SK-N-SH (cell line): ENCODE measurements at regions not wholly inside any gene's neighbourhood (a gene's known extent, or its start where the extent isn't known, plus 50 kb on each side); places are given as distances from the start of the nearest gene placed in this dataset.

Source experiments
- CTCF ChIA-PET: fragments of 300-600, 350-600 bp; formaldehyde crosslinking; extraction: SDS; loops from one replicate; lab custom pipeline; 2021; lab: Yijun Ruan, JAX
- POLR2A ChIA-PET: fragments of 350-600 bp; sonication (Branson Sonifier 250); formaldehyde crosslinking; extraction: SDS; loops from one replicate; lab custom pipeline; 2020; ENCODE audit warnings: antibody characterized with exemption, inconsistent platforms; lab: Yijun Ruan, JAX
- DNase-seq: peaks from one replicate; pipeline ENCODE4 v3.0.0; 2012
- H2AFZ ChIP-seq: fragments of 200-600 bp; sonication (generic); 2 replicates; pipeline ENCODE4 v1.8.1; 2016; ENCODE audit warnings: antibody characterized with exemption, mild to moderate bottlenecking, low read depth
- H3F3A ChIP-seq: fragments of 200-600 bp; sonication (generic); replicated peaks from 2 replicates; pipeline ENCODE3; 2016; ENCODE audit warnings: antibody characterized with exemption, mild to moderate bottlenecking; ENCODE audit not compliant: insufficient read depth
- H3K27ac ChIP-seq, 2 experiments: fragments of 200-500 bp in 1 of 2; fragments of 200-600 bp in 1 of 2; sonication (Bioruptor generic) in 1 of 2; sonication (generic), shearing (Covaris generic) in 1 of 2; 2 replicates each; pipeline versions ENCODE4 v1.5.1 to v1.6.1; 2014 to 2016; ENCODE audit warnings: low read depth in 2 of 2, inconsistent platforms in 1 of 2, low read length in 1 of 2, mild to moderate bottlenecking in 1 of 2, mixed read lengths in 1 of 2
- H3K27me3 ChIP-seq: fragments of 200-600 bp; sonication (generic), shearing (Covaris generic); 2 replicates; pipeline ENCODE4 v1.6.1; 2016; ENCODE audit warnings: mixed run types; ENCODE audit not compliant: insufficient read depth
- H3K36me3 ChIP-seq, 2 experiments: fragments of 200-500 bp in 1 of 2; fragments of 200-600 bp in 1 of 2; sonication (Bioruptor generic) in 1 of 2; sonication (generic) in 1 of 2; replicated peaks in 1 of 2; 2 replicates each; pipeline versions ENCODE3 to v1.5.1; 2014 to 2016; ENCODE audit warnings: low read length in 1 of 2, mild to moderate bottlenecking in 1 of 2; ENCODE audit not compliant: insufficient read depth in 2 of 2, control insufficient read depth in 1 of 2
- H3K4me1 ChIP-seq, 2 experiments: fragments of 200-500 bp in 1 of 2; fragments of 200-600 bp in 1 of 2; sonication (Bioruptor generic) in 1 of 2; sonication (generic), shearing (Covaris generic) in 1 of 2; 2 replicates each; pipeline versions ENCODE4 v1.5.1 to v1.6.1; 2014 to 2016; ENCODE audit warnings: low read depth in 1 of 2, low read length in 1 of 2, mixed run types in 1 of 2; ENCODE audit not compliant: insufficient read depth in 2 of 2, control insufficient read depth in 1 of 2
- H3K4me2 ChIP-seq: fragments of 200-600 bp; sonication (generic), shearing (Covaris generic); 2 replicates; pipeline ENCODE4 v1.6.1; 2017; ENCODE audit warnings: mixed run types
- H3K4me3 ChIP-seq, 2 experiments: fragments of 200-500 bp in 1 of 2; fragments of 200-600 bp in 1 of 2; sonication (Bioruptor generic) in 1 of 2; sonication (generic), shearing (Covaris generic) in 1 of 2; 2 replicates each; pipeline versions ENCODE4 v1.5.1 to v1.8.1; 2014 to 2016; ENCODE audit warnings: low read depth in 2 of 2, inconsistent platforms in 1 of 2, low read length in 1 of 2, mild to moderate bottlenecking in 1 of 2, mixed read lengths in 1 of 2, moderate library complexity in 1 of 2
- H3K79me2 ChIP-seq: fragments of 200-600 bp; sonication (generic); 2 replicates; pipeline ENCODE4 v1.8.1; 2017; ENCODE audit warnings: mild to moderate bottlenecking; ENCODE audit not compliant: insufficient read depth
- H3K9ac ChIP-seq: fragments of 200-600 bp; sonication (generic); 2 replicates; pipeline ENCODE4 v1.6.1; 2017; ENCODE audit warnings: mixed run types
- H3K9me2 ChIP-seq: fragments of 200-600 bp; sonication (generic); 2 replicates; pipeline ENCODE4 v1.6.1; 2017; ENCODE audit warnings: mixed run types
- H3K9me3 ChIP-seq: fragments of 200-600 bp; sonication (generic); 2 replicates; pipeline ENCODE4 v1.6.1; 2017; ENCODE audit warnings: mixed run types, mild to moderate bottlenecking, moderate library complexity
- H4K20me1 ChIP-seq: fragments of 200-600 bp; sonication (generic); 2 replicates; pipeline ENCODE4 v1.6.1; 2017; ENCODE audit warnings: mild to moderate bottlenecking, mixed run types; ENCODE audit not compliant: insufficient read depth
- CTCF ChIP-seq: fragments of 200-600 bp; sonication (generic); IDR thresholded peaks from 2 replicates; pipeline ENCODE4 v1.6.1; 2017; ENCODE audit warnings: antibody characterized with exemption, mild to moderate bottlenecking, moderate library complexity
- ELF1 ChIP-seq: IDR thresholded peaks from 2 replicates; pipeline ENCODE4 v1.4.0; 2012
- EZH2phosphoT487 ChIP-seq: fragments of 200-600 bp; sonication (generic); IDR thresholded peaks from 2 replicates; pipeline ENCODE4 v1.6.1; 2017; ENCODE audit warnings: low read depth, mixed run types, mild to moderate bottlenecking, antibody characterized with exemption, moderate library complexity, borderline replicate concordance
- FOSL2 ChIP-seq: IDR thresholded peaks from 2 replicates; pipeline ENCODE4 v1.4.0; 2012; ENCODE audit warnings: low read depth, mild to moderate bottlenecking, moderate library complexity, borderline replicate concordance
- FOXM1 ChIP-seq: IDR thresholded peaks from 2 replicates; pipeline ENCODE4 v1.4.0; 2012; ENCODE audit warnings: low read depth, mild to moderate bottlenecking
- PBX3 ChIP-seq: IDR thresholded peaks from 2 replicates; pipeline ENCODE4; 2012
- POLR2AphosphoS5 ChIP-seq: IDR thresholded peaks from 2 replicates; pipeline ENCODE4 v1.6.1; 2012; ENCODE audit warnings: low read depth, low read length
- RFX5 ChIP-seq: IDR thresholded peaks from 2 replicates; pipeline ENCODE4 v1.6.1; 2012; ENCODE audit warnings: mild to moderate bottlenecking, improper control_type of control experiment, low read length
- TAF1 ChIP-seq: IDR thresholded peaks from 2 replicates; pipeline ENCODE4 v1.6.1; 2012; ENCODE audit warnings: low read depth, mild to moderate bottlenecking, low read length, moderate library complexity, borderline replicate concordance
- TCF12 ChIP-seq: IDR thresholded peaks from 2 replicates; pipeline ENCODE4 v1.4.0; 2012
- TEAD4 ChIP-seq: IDR thresholded peaks from 2 replicates; pipeline ENCODE4 v1.4.0; 2012; ENCODE audit warnings: mild to moderate bottlenecking, borderline replicate concordance; ENCODE audit not compliant: insufficient read depth
- YY1 ChIP-seq: IDR thresholded peaks from 2 replicates; pipeline ENCODE4 v1.4.0; 2012; ENCODE audit warnings: low read depth, mild to moderate bottlenecking
- WGBS: methylation state at CpG from one replicate; pipeline ENCODE4 v1.1.6; 2017; ENCODE audit warnings: low lambda C conversion rate; 5-methylcytosine and 5-hydroxymethylcytosine counted together

GRCh38 chr4:96531836-96532235 is 691.9 kb downstream of the PDHA2 start:
- Histone ChIP-seq H3K36me3 (no peaks in the 10 kb centered on the region), H3K9me3 (no peaks in the 10 kb centered on the region), H3K4me2 (no peak overlapping the region)
- TF ChIP-seq TCF12: no peak
- TF ChIP-seq TEAD4: no peak
- no peak for TF ChIP-seq CTCF
- no peak for TF ChIP-seq FOSL2
- no peak for TF ChIP-seq RFX5
- no peak for TF ChIP-seq EZH2phosphoT487
- no peak for TF ChIP-seq TAF1
- TF ChIP-seq POLR2AphosphoS5: no peak
- TF ChIP-seq PBX3: no peak
- TF ChIP-seq, all 33 proteins: peak for 0
- H3K9ac ChIP-seq: no peak overlapping the region
- DNase-seq: no peak
- H3K79me2 ChIP-seq: no peaks in the 10 kb centered on the region
- H4K20me1 ChIP-seq: no peaks in the 10 kb centered on the region
- H3F3A ChIP-seq: no peaks in the 10 kb centered on the region
- H3K4me3 ChIP-seq: no peak overlapping the region
- no peaks in the 10 kb centered on the region for H3K27me3 ChIP-seq
- no peak overlapping the region for H2AFZ ChIP-seq
- no peaks in the 10 kb centered on the region for H3K9me2 ChIP-seq
- no peak overlapping the region for H3K27ac ChIP-seq
- CTCF ChIA-PET: interaction anchor here (1.4 kb wide), 1 partner anchor 14 kb away, joined by 3 read pairs; no protein-coding TSS in a partner anchor
- H3K4me1 ChIP-seq: no peaks in the 10 kb centered on the region
- POLR2A ChIA-PET: no interaction called here

DNA sequence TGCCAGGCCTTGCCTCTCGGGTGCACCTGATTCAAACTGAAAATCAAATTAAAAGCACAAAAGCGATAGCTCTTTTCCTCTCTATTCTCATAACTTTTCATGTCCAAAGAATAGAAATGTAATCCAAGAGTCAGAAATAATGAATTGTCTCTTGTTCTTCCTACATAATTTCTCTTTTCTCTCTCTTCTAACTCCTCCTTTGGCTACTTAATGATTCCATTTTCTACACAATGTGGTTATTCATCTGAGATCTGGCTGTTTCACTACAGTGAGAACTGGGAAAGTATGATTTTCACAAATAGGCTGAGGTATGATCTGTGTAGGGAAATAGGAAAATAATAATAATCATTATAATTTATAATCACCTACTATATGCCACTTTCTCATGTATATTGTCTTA is 703.5 kb downstream of the PDHA2 start:
- Histone ChIP-seq H3K4me3 (no peak overlapping the region), H2AFZ (no peak overlapping the region), H3K9ac (no peak overlapping the region), H3K27me3 (no peaks in the 10 kb centered on the region), H3F3A (no peaks in the 10 kb centered on the region), H4K20me1 (no peaks in the 10 kb centered on the region), H3K9me2 (no peaks in the 10 kb centered on the region), H3K4me1 (no peaks in the 10 kb centered on the region), H3K27ac (no peak overlapping the region), H3K79me2 (no peaks in the 10 kb centered on the region), H3K9me3 (no peaks in the 10 kb centered on the region), H3K36me3 (no peaks in the 10 kb centered on the region), H3K4me2 (no peak overlapping the region)
- no peak for DNase-seq
- POLR2A ChIA-PET: no interaction called here
- no peak for TF ChIP-seq ELF1
- TF ChIP-seq FOXM1: no peak
- TF ChIP-seq TEAD4: no peak
- TF ChIP-seq YY1: no peak
- CTCF ChIA-PET: no interaction called here
- 75% methylated on average over 2 of the region's 2 CpGs for WGBS
